NT2/D1 (cell line): ENCODE measurements at regions not wholly inside any gene's neighbourhood (a gene's known extent, or its start where the extent isn't known, plus 50 kb on each side); places are given as distances from the start of the nearest gene placed in this dataset.

Experiments
- YY1 ChIP-seq: IDR thresholded peaks from 2 replicates; pipeline ENCODE4 v1.6.1; 2011; ENCODE audit not compliant: insufficient read length, insufficient read depth
- ZNF274 ChIP-seq: IDR thresholded peaks from 2 replicates; pipeline ENCODE4 v1.6.1; 2011; ENCODE audit warnings: mild to moderate bottlenecking, low read depth, low read length

DNA sequence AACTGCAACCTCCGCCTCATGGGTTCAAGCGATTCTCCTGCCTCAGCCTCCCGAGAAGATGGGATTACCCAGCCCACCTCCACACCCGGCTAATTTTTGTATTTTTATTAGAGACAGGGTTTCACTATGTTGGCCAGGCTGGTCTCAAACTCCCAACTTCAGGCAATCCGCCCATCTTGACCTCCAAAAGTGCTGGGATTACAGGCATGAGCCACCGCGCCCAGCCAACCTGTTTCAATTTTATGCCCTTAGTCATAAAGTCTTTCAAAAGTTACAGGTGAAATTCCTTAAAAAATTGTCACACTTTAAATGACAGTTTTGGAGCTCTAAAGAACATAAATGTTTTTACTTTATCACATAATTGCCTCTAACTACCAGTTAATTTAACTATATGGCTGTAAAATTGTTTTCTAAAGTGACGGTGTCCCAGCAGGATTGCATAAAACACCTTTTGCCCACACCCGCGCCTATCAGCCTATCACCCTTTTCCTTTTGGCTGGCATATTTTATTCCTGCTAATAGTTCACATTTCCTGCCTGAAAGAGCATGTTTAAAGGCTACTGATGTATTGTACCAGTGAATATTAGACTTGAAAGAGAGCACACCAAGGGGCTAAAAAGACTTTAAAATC lies 164.2 kb upstream of the SEMA6D start:
- TF ChIP-seq YY1 (no peak), ZNF274 (no peak)
